ENCODE measurements at regions not wholly inside any gene's neighbourhood (a gene's known extent, or its start where the extent isn't known, plus 50 kb on each side); places are given as distances from the start of the nearest gene placed in this dataset.

- H3K36me3 ChIP-seq (ENCODE audit: control insufficient read depth in 2 of 2, extremely low read depth in 1 of 2, insufficient read depth in 2 of 2, low read length in 2 of 2): no peaks in the 10 kb centered on the region
- H3K4me1 ChIP-seq (ENCODE audit: control insufficient read depth, extremely low read depth, insufficient read depth, low read length): no peaks in the 10 kb centered on the region
- dilution Hi-C loops (cut with MboI; ENCODE audit: extremely low pct_ligation_motif_present, low sequenced_read_pairs): no loop called here
- no peak for TF ChIP-seq CTCF (IDR thresholded peaks at IDR 0.05; ENCODE audit: extremely low read depth in 1 of 2, insufficient read depth in 1 of 2, low read depth in 1 of 2, low read length in 2 of 2)
- no peak for TF ChIP-seq EZH2 (IDR thresholded peaks at IDR 0.05; ENCODE audit: borderline replicate concordance, low read depth, low read length, severe bottlenecking)
- TF ChIP-seq POLR2AphosphoS5 (IDR thresholded peaks at IDR 0.05; ENCODE audit: insufficient read depth, low read depth, low read length): no peak
- TF ChIP-seq GATA2 (IDR thresholded peaks at IDR 0.05; ENCODE audit: insufficient read depth, insufficient read length, low read depth, low read length): no peak
- no peak for TF ChIP-seq POLR2A (IDR thresholded peaks at IDR 0.05; ENCODE audit: low read depth, low read length)
- no peak for TF ChIP-seq MAX (IDR thresholded peaks at IDR 0.05; ENCODE audit: insufficient read depth, insufficient read length)
- TF ChIP-seq JUN (IDR thresholded peaks at IDR 0.05; ENCODE audit: borderline replicate concordance, insufficient read depth, insufficient read length, low read depth): no peak
- no peak for TF ChIP-seq MYC (IDR thresholded peaks at IDR 0.05; ENCODE audit: low read depth, low read length)
- TF ChIP-seq FOS (IDR thresholded peaks at IDR 0.05; ENCODE audit: borderline replicate concordance, insufficient read depth, low read length): no peak
- peaks cover 0 to under 1% of the 10 kb centered on the region in 2 experiments for H3K27me3 ChIP-seq (ENCODE audit: control insufficient read depth in 2 of 2, insufficient read depth in 2 of 2, low read length in 2 of 2)
- DNase-seq (ENCODE audit: low read depth, low spot score) (no peak), FAIRE-seq (no peak)
- no TSS peak for BruUV-seq (replicated peaks)
- H3K4me3 ChIP-seq (replicated peaks in 1 of 3; ENCODE audit: insufficient read depth in 1 of 3, low read depth in 1 of 3, low read length in 3 of 3): no peak overlapping the region
- no peaks in the 10 kb centered on the region for H3K9me1 ChIP-seq (replicated peaks; ENCODE audit: control insufficient read depth, extremely low read depth, insufficient read depth, low read length)
- no peaks in the 10 kb centered on the region for H3K9me3 ChIP-seq (replicated peaks; ENCODE audit: control insufficient read depth, insufficient read depth, low read length)
- no peaks in the 10 kb centered on the region for H3K79me2 ChIP-seq (ENCODE audit: control insufficient read depth, insufficient read depth, low read length)
- intact Hi-C loops (cut with micrococcal nuclease): no loop called here
- CTCF ChIA-PET: interaction anchor here (1.4 kb wide), 1 partner anchor 11 kb away, joined by 3 read pairs; no protein-coding TSS in a partner anchor
- no peak overlapping the region for H2AFZ ChIP-seq (ENCODE audit: low read depth, low read length)
- H3K9ac ChIP-seq (replicated peaks; ENCODE audit: extremely low read depth, insufficient read depth, low read length): no peak overlapping the region
- no peak overlapping the region for H3K27ac ChIP-seq (ENCODE audit: insufficient read depth, low read depth, low read length)
- POLR2A ChIA-PET: no interaction called here
- H3K4me2 ChIP-seq (ENCODE audit: insufficient read depth, low read length): no peak overlapping the region
- H4K20me1 ChIP-seq (replicated peaks; ENCODE audit: control insufficient read depth, extremely low read depth, insufficient read depth, low read length): no peaks in the 10 kb centered on the region
Observed at GRCh38 chr3:127410137-127410488, 122.3 kb upstream of the PRR20G start.

Measured in endothelial cell of umbilical vein (primary cell).